ENCODE measurements at regions not wholly inside any gene's neighbourhood (a gene's known extent, or its start where the extent isn't known, plus 50 kb on each side); places are given as distances from the start of the nearest gene placed in this dataset.

DNA sequence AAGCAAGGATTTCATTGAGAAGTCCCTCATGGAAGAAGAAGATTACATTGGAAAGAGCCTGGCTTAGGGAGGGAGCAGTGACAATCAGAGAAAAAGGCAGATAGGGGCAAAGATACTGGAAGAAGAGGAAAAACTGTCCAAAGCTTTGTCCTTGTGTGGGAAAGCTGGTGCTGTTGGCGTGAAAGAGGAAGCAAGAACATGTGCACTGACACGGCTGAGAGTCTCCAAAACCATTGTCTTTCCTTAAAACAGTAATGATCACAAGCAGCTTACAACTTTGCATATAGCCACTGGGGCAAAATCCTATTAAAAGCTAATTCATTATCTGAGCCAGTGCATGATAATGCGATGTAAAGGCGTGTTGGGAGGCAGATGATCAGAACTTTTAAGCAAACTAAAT, 85.1 kb upstream of the ESR1 start:
- Histone ChIP-seq H3K9me3 (replicated peaks; ENCODE audit: control insufficient read depth, low read depth, low read length) (no peaks in the 10 kb centered on the region), H3K27ac (ENCODE audit: low read length) (no peak overlapping the region), H3K27me3 (ENCODE audit: control insufficient read depth, insufficient read depth, low read length) (no peaks in the 10 kb centered on the region), H3K4me3 (ENCODE audit: low read length) (no peak overlapping the region), H3K4me1 (ENCODE audit: control insufficient read depth, insufficient read depth, low read length) (peaks cover 3% of the 10 kb centered on the region), H3K36me3 (ENCODE audit: control insufficient read depth, insufficient read depth, low read length) (no peaks in the 10 kb centered on the region)
- WGBS (ENCODE audit: insufficient coverage), result no CpG with 5 or more reads among the region's 4 CpGs
- DNase-seq, result no peak

DNA sequence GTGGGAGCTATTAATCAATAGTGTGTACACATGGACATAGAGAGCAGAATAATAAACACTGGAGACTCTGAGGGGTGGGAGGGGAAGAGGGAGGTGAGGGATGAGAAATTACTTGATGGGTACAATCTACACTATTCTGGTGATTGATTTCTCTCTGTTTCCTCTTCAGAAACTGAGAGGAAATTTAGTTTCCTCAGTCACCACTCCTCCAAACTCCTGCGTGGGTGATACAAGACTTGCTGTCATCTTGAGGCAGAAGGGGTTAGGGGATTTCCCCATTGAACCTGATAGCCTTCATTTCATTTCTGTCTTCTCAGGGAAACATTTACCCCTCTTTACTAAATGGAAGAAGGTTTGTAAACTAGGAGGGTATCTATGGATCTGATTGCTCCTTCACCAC, 84.3 kb upstream of the ESR1 start:
- DNase-seq, result no peak
- Histone ChIP-seq H3K36me3 (ENCODE audit: control insufficient read depth, insufficient read depth, low read length) (no peaks in the 10 kb centered on the region), H3K9me3 (replicated peaks; ENCODE audit: control insufficient read depth, low read depth, low read length) (no peaks in the 10 kb centered on the region), H3K4me3 (ENCODE audit: low read length) (no peak overlapping the region), H3K27ac (ENCODE audit: low read length) (no peak overlapping the region), H3K27me3 (ENCODE audit: control insufficient read depth, insufficient read depth, low read length) (no peaks in the 10 kb centered on the region), H3K4me1 (ENCODE audit: control insufficient read depth, insufficient read depth, low read length) (peaks cover 3% of the 10 kb centered on the region)
- no CpG with 5 or more reads among the region's 1 CpG for WGBS (ENCODE audit: insufficient coverage)

DNA sequence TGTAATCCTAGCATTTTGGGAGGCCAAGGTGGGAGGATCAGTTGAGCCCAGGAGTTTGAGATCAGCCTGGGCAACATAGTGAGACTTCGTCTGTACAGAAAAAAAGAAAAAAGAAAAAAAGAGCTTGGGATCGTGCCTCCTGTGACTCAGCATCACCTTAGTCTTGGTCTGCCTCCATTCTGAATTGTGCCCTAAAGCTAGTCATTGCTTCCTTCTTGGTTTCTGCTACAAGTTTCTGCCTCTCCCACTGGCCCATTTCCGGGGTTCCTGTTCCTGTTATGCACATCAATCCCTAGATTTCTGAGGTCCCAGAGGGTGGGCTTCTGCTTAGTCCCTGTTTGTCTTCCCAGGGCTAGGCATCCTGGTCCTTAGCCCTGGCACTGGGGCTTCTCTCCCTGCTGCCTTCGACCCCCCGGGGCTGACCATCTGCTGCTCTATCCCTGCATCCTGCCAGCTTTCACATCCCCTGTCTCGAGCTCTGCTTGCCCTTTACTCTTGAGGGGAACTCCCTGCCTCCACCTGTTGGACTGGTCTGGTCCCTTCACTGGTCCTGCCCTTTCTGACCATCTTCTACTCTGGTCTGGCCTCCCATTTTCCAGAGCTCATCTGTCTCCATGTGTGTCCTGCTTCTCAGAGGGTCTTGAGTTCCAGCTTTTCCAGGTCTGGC, 77.5 kb upstream of the ESR1 start:
- DNase-seq, result no peak
- Histone ChIP-seq H3K4me1 (ENCODE audit: control insufficient read depth, insufficient read depth, low read length) (no peaks in the 10 kb centered on the region), H3K36me3 (ENCODE audit: control insufficient read depth, insufficient read depth, low read length) (no peaks in the 10 kb centered on the region), H3K4me3 (ENCODE audit: low read length) (no peak overlapping the region), H3K27me3 (ENCODE audit: control insufficient read depth, insufficient read depth, low read length) (no peaks in the 10 kb centered on the region), H3K9me3 (replicated peaks; ENCODE audit: control insufficient read depth, low read depth, low read length) (no peaks in the 10 kb centered on the region), H3K27ac (ENCODE audit: low read length) (no peak overlapping the region)
- WGBS (ENCODE audit: insufficient coverage), result 73% methylated on average over 6 of the region's 6 CpGs

DNA sequence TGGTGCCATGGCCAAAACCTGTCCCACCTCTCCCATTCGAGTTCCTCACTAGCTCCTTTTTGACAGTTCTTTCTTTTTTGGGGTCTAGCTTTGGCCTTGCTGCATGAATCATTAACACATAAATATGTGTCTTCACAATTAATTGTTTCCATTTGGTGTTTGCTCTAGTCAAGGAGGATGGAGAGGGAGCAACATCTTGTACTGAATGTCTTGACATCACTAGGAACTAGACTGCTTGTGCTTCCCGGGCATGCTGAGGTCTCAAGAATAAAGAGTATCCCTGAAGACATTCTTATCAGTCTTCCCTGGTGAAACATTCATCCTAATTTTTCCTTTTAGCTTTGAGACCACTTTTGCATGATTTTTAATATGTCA, 77.0 kb upstream of the ESR1 start:
- no CpG with 5 or more reads among the region's 2 CpGs for WGBS (ENCODE audit: insufficient coverage)
- no peaks in the 10 kb centered on the region for H3K36me3 ChIP-seq (ENCODE audit: control insufficient read depth, insufficient read depth, low read length)
- H3K27me3 ChIP-seq (ENCODE audit: control insufficient read depth, insufficient read depth, low read length), result no peaks in the 10 kb centered on the region
- no peak overlapping the region for H3K27ac ChIP-seq (ENCODE audit: low read length)
- no peak for DNase-seq
- H3K4me1 ChIP-seq (ENCODE audit: control insufficient read depth, insufficient read depth, low read length), result no peaks in the 10 kb centered on the region
- no peak overlapping the region for H3K4me3 ChIP-seq (ENCODE audit: low read length)
- no peaks in the 10 kb centered on the region for H3K9me3 ChIP-seq (replicated peaks; ENCODE audit: control insufficient read depth, low read depth, low read length)

DNA sequence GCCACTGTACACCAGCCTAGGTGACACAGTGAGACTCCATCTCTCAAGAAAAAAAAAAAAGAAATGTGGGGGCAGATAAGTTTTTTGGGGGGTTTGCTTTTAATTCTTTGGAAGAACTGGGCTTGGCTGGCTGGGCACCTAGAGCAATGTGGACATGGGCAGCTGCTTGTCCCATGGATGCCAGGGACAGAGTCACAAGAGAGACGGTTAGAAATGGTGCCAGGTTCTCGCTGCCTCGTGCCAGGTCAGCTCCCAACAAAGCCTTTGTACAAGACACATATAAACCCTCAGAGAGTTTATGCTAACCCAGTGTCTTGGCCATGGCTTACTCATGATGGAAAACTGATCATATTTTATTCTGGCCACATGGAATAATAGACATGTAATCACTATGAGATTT, 76.2 kb upstream of the ESR1 start:
- Histone ChIP-seq H3K27me3 (ENCODE audit: control insufficient read depth, insufficient read depth, low read length) (no peaks in the 10 kb centered on the region), H3K36me3 (ENCODE audit: control insufficient read depth, insufficient read depth, low read length) (no peaks in the 10 kb centered on the region), H3K27ac (ENCODE audit: low read length) (no peak overlapping the region), H3K4me1 (ENCODE audit: control insufficient read depth, insufficient read depth, low read length) (no peaks in the 10 kb centered on the region), H3K4me3 (ENCODE audit: low read length) (no peak overlapping the region), H3K9me3 (replicated peaks; ENCODE audit: control insufficient read depth, low read depth, low read length) (no peaks in the 10 kb centered on the region)
- no peak for DNase-seq
- no CpG with 5 or more reads among the region's 3 CpGs for WGBS (ENCODE audit: insufficient coverage)

DNA sequence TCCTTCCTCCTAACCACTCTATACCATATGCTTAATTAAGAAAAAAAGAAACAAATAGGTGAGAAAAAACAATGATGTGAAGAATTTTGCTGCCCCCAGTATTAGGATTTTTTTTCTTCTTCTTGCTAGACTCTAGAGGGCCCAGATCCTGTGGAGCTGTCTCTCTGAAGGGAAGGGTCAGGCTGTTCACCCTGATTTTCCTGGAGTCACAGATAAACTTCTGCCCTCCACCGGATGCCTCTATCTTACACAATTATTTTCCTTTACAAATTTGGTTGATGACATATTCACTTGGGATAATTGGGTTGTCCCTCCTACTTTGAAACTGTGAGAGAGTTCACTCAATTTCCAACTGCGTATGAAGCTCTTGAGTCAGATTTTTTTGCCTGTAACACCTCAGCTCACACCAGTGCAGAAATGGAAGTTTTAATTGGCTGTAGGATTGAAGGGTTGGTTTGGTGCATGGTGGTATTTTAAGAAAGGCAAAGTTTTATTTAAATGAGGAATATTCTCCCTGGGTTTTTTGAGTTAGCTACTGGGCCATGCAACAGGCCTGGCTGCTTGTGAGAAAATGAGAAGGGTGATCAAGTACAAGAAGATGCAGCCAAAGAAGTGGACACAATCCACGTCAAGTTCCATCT, 73.7 kb upstream of the ESR1 start:
- WGBS (ENCODE audit: insufficient coverage), result 86% methylated on average over 1 of the region's 3 CpGs
- no peak for DNase-seq
- Histone ChIP-seq H3K27ac (ENCODE audit: low read length) (no peak overlapping the region), H3K36me3 (ENCODE audit: control insufficient read depth, insufficient read depth, low read length) (no peaks in the 10 kb centered on the region), H3K4me3 (ENCODE audit: low read length) (no peak overlapping the region), H3K9me3 (replicated peaks; ENCODE audit: control insufficient read depth, low read depth, low read length) (no peaks in the 10 kb centered on the region), H3K27me3 (ENCODE audit: control insufficient read depth, insufficient read depth, low read length) (no peaks in the 10 kb centered on the region), H3K4me1 (ENCODE audit: control insufficient read depth, insufficient read depth, low read length) (no peaks in the 10 kb centered on the region)

DNA sequence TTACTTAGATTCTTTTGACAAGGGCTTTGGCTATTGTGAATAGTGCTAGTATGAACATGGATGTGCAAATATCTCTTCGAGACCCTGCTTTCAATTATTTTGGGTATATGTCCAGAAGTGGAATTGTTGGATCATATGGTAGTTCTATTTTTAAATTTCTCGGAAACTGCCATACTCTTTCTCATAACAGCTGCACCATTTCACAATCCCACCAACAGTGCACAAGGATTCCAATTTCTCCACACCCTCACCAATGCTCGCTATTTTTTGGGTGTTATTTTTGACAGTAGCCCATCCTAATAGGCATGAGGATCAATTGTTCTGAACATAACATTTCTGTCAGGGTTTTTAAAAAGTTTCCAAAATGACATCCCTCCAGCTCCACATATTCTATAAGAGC, 69.2 kb upstream of the ESR1 start:
- no peaks in the 10 kb centered on the region for H3K9me3 ChIP-seq (replicated peaks; ENCODE audit: control insufficient read depth, low read depth, low read length)
- H3K4me1 ChIP-seq (ENCODE audit: control insufficient read depth, insufficient read depth, low read length), result no peaks in the 10 kb centered on the region
- peak; percentile 10 for DNase-seq
- H3K36me3 ChIP-seq (ENCODE audit: control insufficient read depth, insufficient read depth, low read length), result no peaks in the 10 kb centered on the region
- no peaks in the 10 kb centered on the region for H3K27me3 ChIP-seq (ENCODE audit: control insufficient read depth, insufficient read depth, low read length)
- H3K27ac ChIP-seq (ENCODE audit: low read length), result no peak overlapping the region
- no CpG with 5 or more reads among the region's 3 CpGs for WGBS (ENCODE audit: insufficient coverage)
- no peak overlapping the region for H3K4me3 ChIP-seq (ENCODE audit: low read length)

DNA sequence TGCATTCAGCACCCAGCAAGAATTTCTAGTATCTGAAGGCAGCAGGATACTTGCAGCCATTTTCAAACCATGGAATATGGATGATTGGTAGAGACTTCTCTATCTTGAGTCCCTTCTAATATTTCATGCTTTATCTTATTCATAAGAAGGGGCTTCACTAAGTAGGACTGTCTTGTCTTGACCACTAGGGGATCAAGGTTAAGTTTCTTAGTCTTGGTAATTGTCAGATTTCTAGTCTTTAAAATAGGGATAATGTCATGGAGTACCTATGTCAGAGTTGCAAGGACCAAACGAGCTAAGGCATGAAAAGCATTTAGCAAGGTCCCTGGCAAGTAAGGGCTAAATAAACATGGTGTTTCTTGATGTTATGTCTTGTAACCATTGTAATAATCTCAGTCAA, 68.5 kb upstream of the ESR1 start:
- no peak overlapping the region for H3K4me3 ChIP-seq (ENCODE audit: low read length)
- H3K27me3 ChIP-seq (ENCODE audit: control insufficient read depth, insufficient read depth, low read length), result no peaks in the 10 kb centered on the region
- H3K4me1 ChIP-seq (ENCODE audit: control insufficient read depth, insufficient read depth, low read length), result no peaks in the 10 kb centered on the region
- no peak overlapping the region for H3K27ac ChIP-seq (ENCODE audit: low read length)
- no peak for DNase-seq
- no peaks in the 10 kb centered on the region for H3K36me3 ChIP-seq (ENCODE audit: control insufficient read depth, insufficient read depth, low read length)
- WGBS (ENCODE audit: insufficient coverage), result 40% methylated on average over 1 of the region's 1 CpG
- H3K9me3 ChIP-seq (replicated peaks; ENCODE audit: control insufficient read depth, low read depth, low read length), result no peaks in the 10 kb centered on the region

DNA sequence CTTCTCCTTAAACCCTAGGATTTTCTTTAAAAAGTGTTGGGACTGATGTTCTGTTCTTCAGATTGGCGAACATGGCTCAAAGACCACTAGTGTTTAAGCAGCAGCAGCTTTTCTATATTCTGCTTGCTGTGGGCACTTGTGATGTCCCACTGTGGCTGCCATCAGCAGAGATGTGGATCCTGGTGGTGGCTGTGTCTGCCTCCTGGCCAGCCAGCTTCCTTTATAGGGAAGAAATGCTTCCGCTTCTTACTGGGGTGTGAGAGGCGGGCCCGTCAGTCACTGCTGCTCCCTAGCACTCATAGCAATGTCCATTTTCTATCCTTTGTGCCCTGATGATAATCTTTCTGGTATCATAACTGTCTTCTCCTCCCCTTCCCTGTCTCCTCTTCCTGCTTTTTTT, 66.7 kb upstream of the ESR1 start:
- WGBS (ENCODE audit: insufficient coverage), result 88% methylated on average over 3 of the region's 4 CpGs
- H3K27ac ChIP-seq (ENCODE audit: low read length), result no peak overlapping the region
- H3K4me1 ChIP-seq (ENCODE audit: control insufficient read depth, insufficient read depth, low read length), result no peaks in the 10 kb centered on the region
- no peaks in the 10 kb centered on the region for H3K27me3 ChIP-seq (ENCODE audit: control insufficient read depth, insufficient read depth, low read length)
- DNase-seq, result no peak
- no peaks in the 10 kb centered on the region for H3K36me3 ChIP-seq (ENCODE audit: control insufficient read depth, insufficient read depth, low read length)
- no peaks in the 10 kb centered on the region for H3K9me3 ChIP-seq (replicated peaks; ENCODE audit: control insufficient read depth, low read depth, low read length)
- H3K4me3 ChIP-seq (ENCODE audit: low read length), result no peak overlapping the region

DNA sequence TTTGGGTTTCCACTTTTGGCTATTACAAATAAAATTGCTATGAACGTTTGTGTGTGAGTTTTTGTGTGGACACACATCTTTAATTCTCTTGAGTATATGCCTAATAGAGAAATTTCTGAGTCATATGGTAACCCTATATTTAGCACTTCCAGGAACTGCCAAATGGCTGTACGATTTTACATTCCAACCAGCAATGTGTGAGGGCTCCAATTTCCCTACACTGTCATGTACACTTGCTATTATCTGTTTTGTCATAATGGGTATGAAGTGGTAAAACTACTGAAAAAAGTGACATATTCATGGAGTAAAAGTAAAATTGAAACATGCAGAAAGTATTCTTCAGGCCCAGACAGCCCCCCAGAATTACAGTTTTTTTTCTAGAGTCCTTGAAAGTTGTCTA, 59.6 kb upstream of the ESR1 start:
- no peak overlapping the region for H3K4me3 ChIP-seq (ENCODE audit: low read length)

DNA sequence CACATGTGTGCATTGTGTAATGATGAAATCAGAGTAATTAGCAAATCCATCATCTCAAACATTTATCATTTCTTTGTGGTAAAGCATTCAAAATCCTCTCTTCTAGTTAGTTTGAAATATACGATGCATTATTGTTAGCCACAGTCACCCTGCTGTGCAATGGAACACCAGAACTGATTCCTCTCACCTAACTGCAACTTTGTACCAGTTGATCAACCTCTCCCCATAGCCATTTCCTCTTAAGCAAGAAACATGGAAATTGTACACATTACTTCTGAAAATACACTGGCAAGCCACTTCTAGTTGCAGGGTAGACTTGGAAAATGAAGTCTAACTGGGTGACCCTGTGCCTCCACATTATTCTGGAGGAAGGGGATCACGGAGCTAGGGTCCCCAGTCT, 58.1 kb upstream of the ESR1 start:
- Histone ChIP-seq H3K27ac (ENCODE audit: low read length) (no peak overlapping the region), H3K9me3 (replicated peaks; ENCODE audit: control insufficient read depth, low read depth, low read length) (no peaks in the 10 kb centered on the region), H3K4me1 (ENCODE audit: control insufficient read depth, insufficient read depth, low read length) (peaks cover 4% of the 10 kb centered on the region), H3K36me3 (ENCODE audit: control insufficient read depth, insufficient read depth, low read length) (no peaks in the 10 kb centered on the region), H3K27me3 (ENCODE audit: control insufficient read depth, insufficient read depth, low read length) (no peaks in the 10 kb centered on the region), H3K4me3 (ENCODE audit: low read length) (no peak overlapping the region)
- 88% methylated on average over 1 of the region's 2 CpGs for WGBS (ENCODE audit: insufficient coverage)
- no peak for DNase-seq

More for the DNA sequence above, 59.6 kb upstream of the ESR1 start:
- Histone ChIP-seq H3K27ac (ENCODE audit: low read length) (no peak overlapping the region), H3K36me3 (ENCODE audit: control insufficient read depth, insufficient read depth, low read length) (no peaks in the 10 kb centered on the region), H3K9me3 (replicated peaks; ENCODE audit: control insufficient read depth, low read depth, low read length) (no peaks in the 10 kb centered on the region), H3K4me1 (ENCODE audit: control insufficient read depth, insufficient read depth, low read length) (peaks cover 4% of the 10 kb centered on the region), H3K27me3 (ENCODE audit: control insufficient read depth, insufficient read depth, low read length) (no peaks in the 10 kb centered on the region)
- no CpG with 5 or more reads among the region's 2 CpGs for WGBS (ENCODE audit: insufficient coverage)
- DNase-seq, result peak; percentile 37
